ENCODE measurements at regions not wholly inside any gene's neighbourhood (a gene's known extent, or its start where the extent isn't known, plus 50 kb on each side); places are given as distances from the start of the nearest gene placed in this dataset.
A peak's percentile ranks its signal among the peaks of the same experiment; 100 is the strongest.

- H3K9me3 ChIP-seq (ENCODE audit: control insufficient read depth, low read length): no peaks in the 10 kb centered on the region
- peak; percentile 53 to 83 (median 80) for DNase-seq
- H3K27me3 ChIP-seq (ENCODE audit: control insufficient read depth, insufficient read depth): no peaks in the 10 kb centered on the region
- ATAC-seq: peak in 1 of 2 donors; percentile 4
- intact Hi-C loops (cut with DNase I): loop anchor here in 2 of 4 donors (5.0 kb wide), 1 partner anchor 56 kb away; the partner anchor contains the start of gene GSE1 (in 2 of the 2)
- H3K4me3 ChIP-seq (ENCODE audit: low read length): peak overlapping the region; percentile 89
- peak overlapping the region; percentile 68 for H3K27ac ChIP-seq (ENCODE audit: low read length)
- WGBS: under 1% methylated on average over 65 of the region's 65 CpGs
- H3K4me1 ChIP-seq (ENCODE audit: control insufficient read depth, insufficient read depth, low read length): peaks cover 10% of the 10 kb centered on the region
Measured at GRCh38 chr16:85556456-85557082, 56.6 kb upstream of the GSE1 start.

- Histone ChIP-seq H3K27ac (ENCODE audit: low read length) (peak overlapping the region; percentile 62), H3K9me3 (ENCODE audit: control insufficient read depth, low read length) (no peaks in the 10 kb centered on the region), H3K27me3 (ENCODE audit: control insufficient read depth, insufficient read depth) (no peaks in the 10 kb centered on the region), H3K4me1 (ENCODE audit: control insufficient read depth, insufficient read depth, low read length) (peaks cover 12% of the 10 kb centered on the region), H3K4me3 (ENCODE audit: low read length) (peak overlapping the region; percentile 89)
- no peak for ATAC-seq
- 9% methylated on average over 22 of the region's 22 CpGs for WGBS
- peak in 2 of 3 donors; percentile 48 to 70 for DNase-seq
- intact Hi-C loops (cut with DNase I): loop anchor here in 2 of 4 donors (5.0 kb wide), 1 partner anchor 55 kb away; the partner anchor contains the start of gene GSE1 (in 2 of the 2)
Measured at GRCh38 chr16:85557083-85557970, 55.8 kb upstream of the GSE1 start.

- peak in 1 of 3 donors; percentile 23 for DNase-seq
- peaks cover 18% of the 10 kb centered on the region for H3K4me1 ChIP-seq (ENCODE audit: control insufficient read depth, insufficient read depth, low read length)
- peak overlapping the region; percentile 89 for H3K4me3 ChIP-seq (ENCODE audit: low read length)
- ATAC-seq: no peak
- no peaks in the 10 kb centered on the region for H3K27me3 ChIP-seq (ENCODE audit: control insufficient read depth, insufficient read depth)
- WGBS: 26% methylated on average over 13 of the region's 13 CpGs
- H3K9me3 ChIP-seq (ENCODE audit: control insufficient read depth, low read length): no peaks in the 10 kb centered on the region
- H3K27ac ChIP-seq (ENCODE audit: low read length): peak overlapping the region; percentile 18
- intact Hi-C loops (cut with DNase I): loop anchor here in 2 of 4 donors (5.0 kb wide), 1 partner anchor 54 kb away; the partner anchor contains the start of gene GSE1 (in 2 of the 2)
Measured at GRCh38 chr16:85557971-85558657, 55.0 kb upstream of the GSE1 start.

- ATAC-seq: no peak
- intact Hi-C loops (cut with DNase I): no loop called here
Measured at GRCh38 chr16:85560932-85561247, 52.2 kb upstream of the GSE1 start.

DNA sequence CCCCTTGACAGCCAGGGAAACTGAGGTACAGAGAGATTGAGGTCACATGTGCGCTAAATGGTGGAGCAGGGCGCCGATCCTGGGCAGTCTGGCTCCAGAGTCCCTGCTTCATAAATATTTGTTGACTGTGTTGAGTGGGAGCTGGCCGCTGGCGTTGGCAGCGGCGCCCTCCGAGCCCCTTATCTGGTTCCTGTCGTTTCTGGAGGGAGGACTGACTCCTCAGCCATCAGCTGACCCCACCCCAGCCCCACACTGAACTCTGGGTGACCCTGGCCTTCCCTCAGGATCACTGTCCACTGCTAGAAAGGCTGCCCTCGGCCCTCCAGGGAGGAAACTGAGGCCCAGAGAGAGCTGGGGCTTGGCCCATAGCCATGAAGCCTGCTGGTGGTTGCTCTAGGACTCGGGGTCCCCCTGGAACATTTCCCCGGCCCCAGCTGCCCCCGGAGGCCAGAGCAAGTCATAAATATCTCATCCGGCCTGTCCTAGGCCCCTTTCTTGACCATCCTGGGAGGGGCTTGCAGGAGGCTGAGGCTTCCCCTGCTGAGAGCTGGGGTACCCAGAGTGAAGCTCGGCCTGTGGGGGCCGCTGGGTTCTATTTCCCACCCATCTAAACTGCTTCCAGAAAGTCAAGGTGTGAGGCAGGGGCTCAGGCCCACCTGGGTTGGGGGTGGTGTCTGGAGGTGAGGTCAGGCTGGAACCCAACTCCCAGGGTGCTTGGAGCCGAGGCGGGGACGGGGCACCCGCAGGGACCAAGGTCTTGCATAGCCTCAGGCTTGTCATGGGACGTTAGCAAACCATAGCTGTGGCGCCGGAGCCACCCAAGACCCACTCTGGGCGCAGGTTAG lies 51.7 kb upstream of the GSE1 start:
- intact Hi-C loops (cut with DNase I): no loop called here
- DNase-seq: peak; percentile 50 to 81 (median 77)
- peak overlapping the region; percentile 3 for H3K27ac ChIP-seq (ENCODE audit: low read length)
- WGBS: 50% methylated on average over 24 of the region's 24 CpGs
- ATAC-seq: peak; percentile 5 to 6
- H3K4me1 ChIP-seq (ENCODE audit: control insufficient read depth, insufficient read depth, low read length): peaks cover 25% of the 10 kb centered on the region
- no peak overlapping the region for H3K4me3 ChIP-seq (ENCODE audit: low read length)
- no peaks in the 10 kb centered on the region for H3K9me3 ChIP-seq (ENCODE audit: control insufficient read depth, low read length)
- H3K27me3 ChIP-seq (ENCODE audit: control insufficient read depth, insufficient read depth): no peaks in the 10 kb centered on the region

More at GRCh38 chr16:85560932-85561247, 52.2 kb upstream of the GSE1 start:
- Histone ChIP-seq H3K9me3 (ENCODE audit: control insufficient read depth, low read length) (no peaks in the 10 kb centered on the region), H3K27ac (ENCODE audit: low read length) (no peak overlapping the region), H3K4me1 (ENCODE audit: control insufficient read depth, insufficient read depth, low read length) (peaks cover 25% of the 10 kb centered on the region), H3K27me3 (ENCODE audit: control insufficient read depth, insufficient read depth) (no peaks in the 10 kb centered on the region), H3K4me3 (ENCODE audit: low read length) (no peak overlapping the region)
- DNase-seq: no peak
- WGBS: 67% methylated on average over 7 of the region's 7 CpGs

DNA sequence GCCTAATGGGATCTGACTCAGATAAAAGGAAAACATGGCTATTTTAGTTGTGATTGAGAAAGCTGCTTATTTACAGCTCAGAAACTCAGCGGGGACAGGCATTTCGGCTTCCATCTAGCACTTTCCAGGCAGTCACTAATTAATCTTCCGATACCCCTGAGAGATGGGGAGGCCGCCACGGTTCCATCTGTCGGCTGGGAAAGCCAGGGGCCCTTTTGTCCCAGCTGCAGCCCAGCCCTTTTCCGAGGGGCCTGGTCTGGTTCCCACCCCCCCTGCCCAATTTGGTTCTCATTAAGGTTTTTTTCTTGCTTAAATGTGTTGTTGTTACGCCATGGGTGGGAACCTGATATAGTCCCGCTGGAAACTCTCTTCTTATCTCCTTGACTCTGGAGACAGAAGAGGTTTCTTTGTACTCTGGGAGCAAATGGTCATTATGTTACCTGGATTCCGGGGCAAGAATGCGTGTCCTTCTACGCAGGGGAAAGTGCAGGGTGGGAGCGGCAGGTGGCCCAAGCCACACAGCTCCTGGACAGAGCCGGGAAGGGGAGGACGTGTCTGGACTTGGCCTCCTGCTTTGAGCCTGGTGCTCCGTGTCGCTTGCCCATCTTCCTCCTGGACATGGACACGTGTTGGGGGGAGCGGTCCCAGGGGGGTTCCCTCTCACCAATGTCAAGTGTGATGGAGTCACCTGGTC lies 50.9 kb upstream of the GSE1 start:
- Histone ChIP-seq H3K4me1 (ENCODE audit: control insufficient read depth, insufficient read depth, low read length) (peaks cover 22% of the 10 kb centered on the region), H3K27ac (ENCODE audit: low read length) (no peak overlapping the region), H3K4me3 (ENCODE audit: low read length) (no peak overlapping the region), H3K27me3 (ENCODE audit: control insufficient read depth, insufficient read depth) (no peaks in the 10 kb centered on the region), H3K9me3 (ENCODE audit: control insufficient read depth, low read length) (no peaks in the 10 kb centered on the region)
- intact Hi-C loops (cut with DNase I): no loop called here
- WGBS: 65% methylated on average over 19 of the region's 19 CpGs
- peak in 1 of 3 donors; percentile 58 for DNase-seq
- ATAC-seq: peak in 1 of 2 donors; percentile 8

DNA sequence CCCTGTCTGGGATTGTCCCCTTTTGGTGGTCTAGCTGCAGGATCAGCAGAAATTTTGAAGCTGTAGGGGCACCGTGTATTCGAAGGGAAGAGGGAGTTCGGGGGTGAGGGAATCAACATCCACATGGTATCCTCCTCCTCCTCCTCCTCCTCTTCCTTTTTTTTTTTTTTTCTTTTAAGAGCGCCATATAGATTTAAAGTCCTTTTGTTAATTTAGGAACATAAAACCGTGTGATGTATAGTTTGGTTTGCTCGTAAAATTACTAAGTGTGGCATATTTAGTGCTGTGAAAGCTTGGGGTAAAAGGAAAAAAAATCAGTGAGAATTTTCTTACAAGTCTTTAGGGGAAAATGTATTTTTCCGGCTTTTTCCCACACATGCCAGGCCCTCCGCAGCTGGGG lies 50.1 kb upstream of the GSE1 start:
- no peak for DNase-seq
- no peak for ATAC-seq
- Histone ChIP-seq H3K27ac (ENCODE audit: low read length) (peak overlapping the region; percentile 26), H3K9me3 (ENCODE audit: control insufficient read depth, low read length) (no peaks in the 10 kb centered on the region), H3K4me3 (ENCODE audit: low read length) (no peak overlapping the region), H3K27me3 (ENCODE audit: control insufficient read depth, insufficient read depth) (no peaks in the 10 kb centered on the region), H3K4me1 (ENCODE audit: control insufficient read depth, insufficient read depth, low read length) (peaks cover 24% of the 10 kb centered on the region)
- 70% methylated on average over 8 of the region's 8 CpGs for WGBS
- intact Hi-C loops (cut with DNase I): no loop called here

Small RNA genes in the stretch of these regions (microRNA-seq; reads per million reads assigned to microRNA genes)
- 0 reads per million in 2 donors for gene MIR5093
